ENCODE measurements at regions not wholly inside any gene's neighbourhood (a gene's known extent, or its start where the extent isn't known, plus 50 kb on each side); places are given as distances from the start of the nearest gene placed in this dataset.

DNA sequence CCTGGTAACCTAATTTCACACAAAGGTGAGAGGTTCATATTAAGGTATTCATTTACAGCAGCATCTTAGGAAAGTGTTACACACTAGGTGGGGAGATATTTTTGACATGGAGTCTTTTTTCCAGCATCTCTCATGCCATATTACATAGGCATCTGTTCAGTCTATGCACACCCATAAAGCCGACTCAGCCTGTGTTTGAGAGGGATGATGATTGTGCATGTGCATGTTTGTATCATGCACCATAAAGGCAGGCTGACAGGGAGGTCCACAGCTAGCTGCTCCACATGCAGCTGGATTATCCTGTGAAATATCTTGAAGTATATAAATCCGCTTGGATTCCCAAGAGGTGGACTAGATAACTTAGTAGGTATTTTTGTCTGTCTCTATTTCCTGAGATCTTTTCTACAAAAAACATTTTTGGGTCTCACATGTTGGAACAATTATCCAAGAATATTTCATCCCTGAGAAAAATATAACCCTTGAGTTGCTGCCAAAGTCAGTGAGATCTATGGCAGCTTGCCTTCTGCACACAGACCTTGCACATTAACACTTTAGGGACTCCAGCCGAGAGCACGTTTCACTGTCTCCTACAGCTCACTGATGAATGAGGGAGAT is 288.4 kb upstream of the DPH6 start:
- TF ChIP-seq, protein P1, sequence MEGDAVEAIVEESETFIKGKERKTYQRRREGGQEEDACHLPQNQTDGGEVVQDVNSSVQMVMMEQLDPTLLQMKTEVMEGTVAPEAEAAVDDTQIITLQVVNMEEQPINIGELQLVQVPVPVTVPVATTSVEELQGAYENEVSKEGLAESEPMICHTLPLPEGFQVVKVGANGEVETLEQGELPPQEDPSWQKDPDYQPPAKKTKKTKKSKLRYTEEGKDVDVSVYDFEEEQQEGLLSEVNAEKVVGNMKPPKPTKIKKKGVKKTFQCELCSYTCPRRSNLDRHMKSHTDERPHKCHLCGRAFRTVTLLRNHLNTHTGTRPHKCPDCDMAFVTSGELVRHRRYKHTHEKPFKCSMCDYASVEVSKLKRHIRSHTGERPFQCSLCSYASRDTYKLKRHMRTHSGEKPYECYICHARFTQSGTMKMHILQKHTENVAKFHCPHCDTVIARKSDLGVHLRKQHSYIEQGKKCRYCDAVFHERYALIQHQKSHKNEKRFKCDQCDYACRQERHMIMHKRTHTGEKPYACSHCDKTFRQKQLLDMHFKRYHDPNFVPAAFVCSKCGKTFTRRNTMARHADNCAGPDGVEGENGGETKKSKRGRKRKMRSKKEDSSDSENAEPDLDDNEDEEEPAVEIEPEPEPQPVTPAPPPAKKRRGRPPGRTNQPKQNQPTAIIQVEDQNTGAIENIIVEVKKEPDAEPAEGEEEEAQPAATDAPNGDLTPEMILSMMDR (IDR thresholded peaks at IDR 0.05; ENCODE audit: low read depth, low read length, missing control alignments): no peak
- DNase-seq (ENCODE audit: low read depth): no peak
- H3K4me3 ChIP-seq (ENCODE audit: low read depth, low read length): no peak overlapping the region

DNA sequence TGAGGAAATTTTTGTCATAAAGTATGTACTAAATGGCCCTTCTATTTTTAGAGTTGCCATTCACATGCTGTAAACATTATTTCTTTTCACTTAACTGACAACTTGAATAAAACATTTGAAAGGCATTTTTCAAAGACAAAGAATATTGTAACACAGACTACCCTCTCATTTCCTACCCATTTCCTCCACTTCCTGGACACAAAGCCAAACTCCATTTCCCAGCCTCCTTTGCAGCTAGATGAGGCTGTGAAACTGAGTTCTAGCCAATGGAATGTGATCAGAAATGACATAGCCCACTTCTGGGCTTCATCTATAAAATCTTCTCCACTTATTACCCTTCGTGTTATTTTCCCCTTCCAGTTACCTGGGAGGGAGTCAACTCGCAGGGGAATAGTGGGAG is 288.9 kb upstream of the DPH6 start:
- TF ChIP-seq, protein P1 (IDR thresholded peaks at IDR 0.05; ENCODE audit: low read depth, low read length, missing control alignments): no peak
- H3K4me3 ChIP-seq (ENCODE audit: low read depth, low read length): no peak overlapping the region
- DNase-seq (ENCODE audit: low read depth): no peak

DNA sequence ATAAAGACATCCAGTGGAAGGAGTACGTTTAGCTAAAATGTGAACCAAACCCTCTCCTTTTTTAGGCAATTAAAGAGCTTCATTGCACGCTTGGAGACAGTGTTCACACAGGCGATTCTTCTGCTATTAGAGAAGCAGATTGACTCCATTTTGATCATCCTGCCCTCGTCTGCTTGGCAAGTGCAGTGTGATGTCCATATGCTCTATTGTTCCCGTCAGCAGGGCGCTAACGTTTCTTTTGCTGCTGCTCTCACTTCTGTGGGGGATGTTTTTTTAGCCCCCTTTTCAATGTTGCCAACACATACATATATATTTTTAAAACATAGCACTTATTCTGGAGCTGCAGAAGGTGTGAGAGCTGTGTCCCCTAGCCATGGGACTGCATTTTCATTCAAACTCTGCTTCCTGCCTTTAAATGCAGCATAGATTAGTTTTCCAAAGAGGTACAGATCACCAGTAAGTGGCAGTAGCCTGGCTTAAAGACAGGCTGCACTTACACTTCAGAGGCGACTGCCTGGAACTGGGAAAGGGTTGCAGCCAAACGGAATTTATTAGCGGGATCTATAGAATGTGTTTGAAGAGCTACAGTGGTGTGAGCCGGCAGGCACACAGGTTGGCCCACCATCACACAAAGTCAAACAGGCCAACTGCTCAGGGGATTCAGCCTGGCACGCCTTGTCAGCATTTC is 292.6 kb upstream of the DPH6 start:
- no peak for DNase-seq (ENCODE audit: low read depth)
- no peak overlapping the region for H3K4me3 ChIP-seq (ENCODE audit: low read depth, low read length)
- TF ChIP-seq, protein P1 (IDR thresholded peaks at IDR 0.05; ENCODE audit: low read depth, low read length, missing control alignments): no peak

DNA sequence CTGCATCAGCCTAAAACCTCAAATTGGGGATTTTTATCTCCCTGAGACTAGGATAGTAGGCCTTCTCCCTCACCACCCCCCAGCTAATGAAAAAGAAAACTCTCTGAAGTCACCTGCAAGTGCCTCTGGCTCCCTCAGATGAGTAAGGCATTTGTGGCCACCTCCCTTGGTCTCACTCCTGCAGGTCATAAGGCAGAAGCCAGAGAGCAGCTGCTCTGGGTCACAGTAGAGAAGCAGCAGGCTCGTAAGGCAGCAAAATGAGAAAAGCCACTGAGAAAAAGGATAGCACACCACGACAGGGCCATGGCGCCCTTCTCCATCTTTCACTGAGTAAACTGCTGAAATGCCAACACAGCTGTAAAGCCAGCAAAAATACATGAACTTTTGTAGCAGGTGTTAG is 296.7 kb upstream of the DPH6 start:
- no peak overlapping the region for H3K4me3 ChIP-seq (ENCODE audit: low read depth, low read length)
- TF ChIP-seq, protein P1 (IDR thresholded peaks at IDR 0.05; ENCODE audit: low read depth, low read length, missing control alignments): no peak
- no peak for DNase-seq (ENCODE audit: low read depth)

DNA sequence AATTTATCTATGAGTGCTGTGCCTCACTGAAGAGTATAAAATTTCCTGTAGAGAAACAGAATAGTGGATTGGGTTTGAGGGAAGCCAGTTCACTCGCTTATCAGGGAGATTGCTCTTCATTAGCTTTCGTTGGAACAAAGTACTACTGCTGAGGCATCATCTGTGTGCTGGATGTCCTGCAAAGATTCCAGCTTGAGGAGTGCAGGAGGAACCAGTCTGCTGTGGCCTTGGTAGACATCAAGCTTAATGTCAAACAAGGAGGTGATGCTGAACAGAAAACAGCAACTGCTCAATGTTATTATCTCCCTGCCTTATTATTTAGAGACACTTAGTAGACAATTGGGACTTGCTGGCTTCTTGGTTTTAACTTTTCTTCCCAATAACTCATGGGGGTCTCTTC is 297.5 kb upstream of the DPH6 start:
- TF ChIP-seq, protein P1 (IDR thresholded peaks at IDR 0.05; ENCODE audit: low read depth, low read length, missing control alignments): no peak
- no peak for DNase-seq (ENCODE audit: low read depth)
- H3K4me3 ChIP-seq (ENCODE audit: low read depth, low read length): no peak overlapping the region

DNA sequence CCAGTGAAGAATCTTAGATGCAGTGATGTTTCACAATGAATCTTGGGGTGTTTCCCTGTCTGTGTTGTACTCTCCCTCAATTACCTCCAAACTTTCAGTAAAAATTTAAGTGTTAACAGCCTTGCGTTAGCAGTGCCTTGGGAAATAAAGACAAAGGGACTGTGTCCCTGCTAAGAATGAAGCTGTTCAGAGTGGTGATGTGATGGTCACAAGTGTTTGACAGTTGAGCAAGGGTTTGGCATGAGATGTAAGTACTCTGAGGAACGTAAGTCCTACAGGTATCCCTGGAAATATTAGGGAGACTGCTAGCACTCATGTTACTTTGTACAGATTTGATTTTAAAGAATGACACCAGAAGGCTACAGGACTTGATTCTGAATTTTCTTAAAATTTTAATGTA is 304.3 kb upstream of the DPH6 start:
- TF ChIP-seq, protein P1 (IDR thresholded peaks at IDR 0.05; ENCODE audit: low read depth, low read length, missing control alignments): no peak

DNA sequence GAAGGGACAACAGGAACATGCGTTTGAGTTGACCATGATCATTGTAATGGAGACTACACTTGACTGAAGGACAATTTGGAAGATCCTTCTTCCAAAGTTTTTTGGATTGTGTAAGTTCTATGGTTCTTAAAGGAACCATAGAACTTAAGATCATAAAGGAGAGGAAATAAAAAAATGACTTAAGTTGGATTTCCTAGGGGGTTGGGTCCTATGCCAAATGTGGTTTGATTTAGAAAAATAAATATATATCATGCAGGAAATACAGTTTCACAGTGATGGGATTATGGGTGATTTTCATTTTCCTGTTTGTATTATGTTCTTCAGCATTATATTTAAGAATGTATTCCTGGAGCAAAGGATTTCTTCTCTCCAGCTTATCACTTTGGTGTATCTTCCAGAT is 305.5 kb upstream of the DPH6 start:
- DNase-seq (ENCODE audit: low read depth): no peak
- no peak overlapping the region for H3K4me3 ChIP-seq (ENCODE audit: low read depth, low read length)
- TF ChIP-seq, protein P1 (IDR thresholded peaks at IDR 0.05; ENCODE audit: low read depth, low read length, missing control alignments): no peak

More for the DNA sequence above, 304.3 kb upstream of the DPH6 start:
- DNase-seq (ENCODE audit: low read depth): no peak
- no peak overlapping the region for H3K4me3 ChIP-seq (ENCODE audit: low read depth, low read length)
